HCT116 (cell line): ENCODE measurements at regions not wholly inside any gene's neighbourhood (a gene's known extent, or its start where the extent isn't known, plus 50 kb on each side); places are given as distances from the start of the nearest gene placed in this dataset.

Experiments
- CEBPB ChIP-seq: IDR thresholded peaks from 2 replicates; pipeline ENCODE4 v1.6.1; 2012; ENCODE audit warnings: low read depth
- EZH2 ChIP-seq: fragments of 200-600 bp; sonication (generic); IDR thresholded peaks from 2 replicates; pipeline ENCODE4 v1.6.1; 2017; ENCODE audit warnings: antibody characterized with exemption, mixed run types
- EZH2phosphoT487 ChIP-seq: fragments of 200-600 bp; IDR thresholded peaks from 2 replicates; pipeline ENCODE4 v1.6.1; 2018; ENCODE audit warnings: antibody characterized with exemption, borderline replicate concordance
- JUND ChIP-seq: IDR thresholded peaks from 2 replicates; pipeline ENCODE4 v1.6.1; 2012
- POLR2A ChIP-seq: IDR thresholded peaks from 2 replicates; pipeline ENCODE4 v1.7.0; 2011; ENCODE audit warnings: borderline replicate concordance; ENCODE audit not compliant: insufficient read depth, insufficient read length; ENCODE audit errors: extremely low read depth
- POLR2AphosphoS5 ChIP-seq: IDR thresholded peaks from 2 replicates; pipeline ENCODE4 v1.6.1; 2011; ENCODE audit warnings: mild to moderate bottlenecking, low read depth, low read length, moderate library complexity
- RAD21 ChIP-seq: IDR thresholded peaks from 2 replicates; pipeline ENCODE4 v1.6.1; 2012; ENCODE audit warnings: low read depth, mild to moderate bottlenecking
- SIN3A ChIP-seq: IDR thresholded peaks from 2 replicates; pipeline ENCODE4 v1.6.1; 2012; ENCODE audit warnings: low read depth
- SP1 ChIP-seq: IDR thresholded peaks from 2 replicates; pipeline ENCODE4 v1.6.1; 2012; ENCODE audit warnings: low read depth
- YY1 ChIP-seq: IDR thresholded peaks from 2 replicates; pipeline ENCODE4 v1.6.1; 2011; ENCODE audit warnings: low read length, low read depth, moderate library complexity, mild to moderate bottlenecking; ENCODE audit not compliant: insufficient replicate concordance; ENCODE audit errors: extremely low read depth
- ZFX ChIP-seq: fragments of 450-650 bp; IDR thresholded peaks from 2 replicates; pipeline ENCODE4 v1.6.1; 2017
- ZNF274 ChIP-seq: fragments of 200-500 bp; sonication (Bioruptor generic); IDR thresholded peaks from 2 replicates; pipeline ENCODE4 v1.6.1; 2014; ENCODE audit warnings: mild to moderate bottlenecking, low read depth, low read length, inconsistent platforms
- TF ChIP-seq, protein P1 (sequence below), 3 experiments: fragments of 200-600 bp in 1 of 3; sonication (generic) in 1 of 3; IDR thresholded peaks in 2 of 3; conservative IDR thresholded peaks in 1 of 3; 2 replicates each; pipeline ENCODE4 v1.5.1; 2012 to 2017; ENCODE audit warnings: low read depth in 2 of 3, low read length in 2 of 3, antibody characterized with exemption in 1 of 3, borderline replicate concordance in 1 of 3, control low read depth in 1 of 3, mild to moderate bottlenecking in 1 of 3, mixed read lengths in 1 of 3, mixed run types in 1 of 3, moderate library complexity in 1 of 3; ENCODE audit not compliant: insufficient read depth in 1 of 3
- TF ChIP-seq, protein P2 (sequence below): IDR thresholded peaks from 2 replicates; pipeline ENCODE4 v1.6.1; 2011; ENCODE audit warnings: mild to moderate bottlenecking, low read length, moderate library complexity; ENCODE audit not compliant: insufficient replicate concordance; ENCODE audit errors: extremely low read depth

DNA sequence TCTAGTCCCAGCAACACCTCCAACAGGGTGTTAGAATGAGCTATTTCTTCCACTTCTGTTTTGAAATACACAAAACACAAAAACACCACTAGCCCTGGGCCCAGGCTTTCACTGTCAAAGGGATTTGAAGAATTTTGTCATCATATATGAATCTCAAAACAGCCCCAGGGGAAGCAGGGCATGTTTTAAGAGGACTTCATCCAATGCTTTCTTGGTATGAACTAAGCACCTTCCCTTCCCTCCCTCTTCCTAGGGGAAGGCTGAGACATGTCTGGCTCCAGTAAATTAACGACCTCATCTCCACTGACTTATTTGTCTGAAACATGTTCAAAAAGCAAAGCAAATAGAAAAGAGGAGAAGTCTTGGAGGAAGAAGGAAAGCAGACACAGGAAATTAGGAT, 75.7 kb upstream of the INCENP start:
- no peak for TF ChIP-seq RAD21
- no peak for TF ChIP-seq EZH2
- no peak for TF ChIP-seq ZNF274
- TF ChIP-seq JUND, result no peak
- no peak for TF ChIP-seq POLR2AphosphoS5
- TF ChIP-seq ZFX, result no peak
- TF ChIP-seq SP1, result no peak
- no peak for TF ChIP-seq POLR2A
- TF ChIP-seq, protein P1, sequence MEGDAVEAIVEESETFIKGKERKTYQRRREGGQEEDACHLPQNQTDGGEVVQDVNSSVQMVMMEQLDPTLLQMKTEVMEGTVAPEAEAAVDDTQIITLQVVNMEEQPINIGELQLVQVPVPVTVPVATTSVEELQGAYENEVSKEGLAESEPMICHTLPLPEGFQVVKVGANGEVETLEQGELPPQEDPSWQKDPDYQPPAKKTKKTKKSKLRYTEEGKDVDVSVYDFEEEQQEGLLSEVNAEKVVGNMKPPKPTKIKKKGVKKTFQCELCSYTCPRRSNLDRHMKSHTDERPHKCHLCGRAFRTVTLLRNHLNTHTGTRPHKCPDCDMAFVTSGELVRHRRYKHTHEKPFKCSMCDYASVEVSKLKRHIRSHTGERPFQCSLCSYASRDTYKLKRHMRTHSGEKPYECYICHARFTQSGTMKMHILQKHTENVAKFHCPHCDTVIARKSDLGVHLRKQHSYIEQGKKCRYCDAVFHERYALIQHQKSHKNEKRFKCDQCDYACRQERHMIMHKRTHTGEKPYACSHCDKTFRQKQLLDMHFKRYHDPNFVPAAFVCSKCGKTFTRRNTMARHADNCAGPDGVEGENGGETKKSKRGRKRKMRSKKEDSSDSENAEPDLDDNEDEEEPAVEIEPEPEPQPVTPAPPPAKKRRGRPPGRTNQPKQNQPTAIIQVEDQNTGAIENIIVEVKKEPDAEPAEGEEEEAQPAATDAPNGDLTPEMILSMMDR (IDR thresholded peaks at IDR 0.05 in 2 of 3, conservative IDR thresholded peaks at IDR 0.05 in 1 of 3; ENCODE audit: borderline replicate concordance in 1 of 3, insufficient read depth in 1 of 3, low read depth in 2 of 3, low read length in 2 of 3), result no peak
- TF ChIP-seq, protein P2, sequence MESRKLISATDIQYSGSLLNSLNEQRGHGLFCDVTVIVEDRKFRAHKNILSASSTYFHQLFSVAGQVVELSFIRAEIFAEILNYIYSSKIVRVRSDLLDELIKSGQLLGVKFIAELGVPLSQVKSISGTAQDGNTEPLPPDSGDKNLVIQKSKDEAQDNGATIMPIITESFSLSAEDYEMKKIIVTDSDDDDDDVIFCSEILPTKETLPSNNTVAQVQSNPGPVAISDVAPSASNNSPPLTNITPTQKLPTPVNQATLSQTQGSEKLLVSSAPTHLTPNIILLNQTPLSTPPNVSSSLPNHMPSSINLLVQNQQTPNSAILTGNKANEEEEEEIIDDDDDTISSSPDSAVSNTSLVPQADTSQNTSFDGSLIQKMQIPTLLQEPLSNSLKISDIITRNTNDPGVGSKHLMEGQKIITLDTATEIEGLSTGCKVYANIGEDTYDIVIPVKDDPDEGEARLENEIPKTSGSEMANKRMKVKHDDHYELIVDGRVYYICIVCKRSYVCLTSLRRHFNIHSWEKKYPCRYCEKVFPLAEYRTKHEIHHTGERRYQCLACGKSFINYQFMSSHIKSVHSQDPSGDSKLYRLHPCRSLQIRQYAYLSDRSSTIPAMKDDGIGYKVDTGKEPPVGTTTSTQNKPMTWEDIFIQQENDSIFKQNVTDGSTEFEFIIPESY, result no peak
- TF ChIP-seq SIN3A, result no peak
- no peak for TF ChIP-seq CEBPB
- TF ChIP-seq EZH2phosphoT487, result no peak
- TF ChIP-seq YY1, result no peak
